Stimulated activated CD8-positive, alpha-beta memory T cell treated with anti-CD3 and anti-CD28 coated beads, Interleukin-4, amount 100 ng/mL, for 4 hours (primary cell): ENCODE measurements at regions not wholly inside any gene's neighbourhood (a gene's known extent, or its start where the extent isn't known, plus 50 kb on each side); places are given as distances from the start of the nearest gene placed in this dataset.

ENCODE experiments used
- DNase-seq, 2 donors: peaks; one replicate each; pipeline ENCODE4 v3.0.0-alpha.2; 2020; ENCODE audit warnings: low read depth in 2 of 2, low spot score in 1 of 2

DNA sequence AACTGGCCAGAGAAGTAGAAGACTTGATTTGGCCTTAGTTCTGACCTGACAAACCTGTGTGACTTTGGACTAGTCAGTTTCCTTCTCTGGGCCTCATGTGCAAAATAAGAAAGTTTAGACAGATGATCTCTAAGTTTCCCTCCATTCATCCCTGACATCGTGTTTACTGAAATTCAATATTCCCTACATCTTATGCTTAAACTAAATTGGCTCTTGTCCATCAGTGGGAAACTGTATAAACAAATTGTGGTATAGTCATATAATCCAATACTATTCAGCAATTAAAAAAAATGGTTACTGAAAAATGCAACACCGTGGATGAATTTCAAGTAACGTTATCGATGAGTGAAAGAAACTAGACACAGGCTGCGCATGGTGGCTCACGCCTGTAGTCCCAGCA is 64.4 kb upstream of the HRH1 start:
- no peak for DNase-seq

DNA sequence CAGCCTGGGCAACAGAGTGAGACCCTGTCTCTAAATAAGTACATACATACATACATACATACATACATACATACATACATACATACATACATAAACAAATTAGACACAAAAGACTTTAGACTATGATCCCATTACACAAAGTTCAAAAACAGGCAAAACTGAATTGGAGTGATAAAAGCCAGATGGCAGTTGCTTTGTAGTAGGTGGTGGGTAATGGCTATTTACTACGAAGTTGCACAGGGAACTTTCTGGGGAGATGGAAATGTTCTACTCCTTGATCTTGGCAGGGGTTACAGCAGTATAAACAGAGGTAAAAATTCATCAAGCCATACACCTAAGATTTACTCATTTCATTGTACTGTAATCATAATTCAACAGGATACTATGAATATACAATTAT is 63.7 kb upstream of the HRH1 start:
- DNase-seq, result no peak

DNA sequence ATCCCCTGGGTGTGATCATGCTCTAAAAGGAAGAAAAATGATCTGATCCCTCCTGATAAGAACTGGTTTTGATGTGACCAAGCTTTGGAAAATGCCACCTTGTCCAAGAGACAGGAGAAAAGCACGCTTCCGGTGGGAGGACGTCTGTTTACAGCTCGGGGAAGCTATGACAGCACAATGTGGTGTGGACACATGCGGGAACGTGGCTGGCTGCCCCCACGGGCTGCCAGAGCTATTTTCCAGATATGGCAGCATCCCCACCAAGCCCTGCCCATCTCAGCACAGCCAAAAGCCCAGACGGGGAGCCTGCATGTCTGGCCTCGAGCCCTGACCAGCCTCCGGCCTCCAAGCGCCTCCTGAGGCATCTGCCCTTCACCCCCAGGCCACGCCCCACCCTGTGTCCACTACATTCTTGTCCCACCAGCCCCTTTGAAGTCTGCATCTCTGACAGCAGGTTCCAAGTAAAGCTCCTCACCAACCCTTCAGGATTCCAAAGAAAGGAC is 63.2 kb upstream of the HRH1 start:
- DNase-seq, result no peak

DNA sequence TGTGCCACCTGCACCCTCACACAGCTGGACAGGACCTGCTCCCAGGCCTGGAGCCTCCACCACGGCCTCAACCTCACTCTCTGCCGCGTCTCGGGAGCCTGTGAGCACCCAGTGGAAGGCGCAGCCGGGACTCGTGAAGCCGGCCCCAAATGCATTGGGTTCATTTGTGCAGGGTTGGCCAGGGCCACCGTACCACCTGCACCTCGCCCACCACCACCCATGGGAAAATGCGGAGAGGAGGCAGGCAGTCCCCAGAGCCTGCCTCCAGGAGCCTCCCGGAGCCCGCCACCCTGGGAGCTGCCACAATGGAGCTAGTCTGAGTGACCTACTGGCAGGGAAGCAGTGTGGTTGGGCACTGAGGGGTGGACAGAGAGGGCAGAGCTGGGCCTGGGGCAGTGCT is 62.5 kb upstream of the HRH1 start:
- DNase-seq, result no peak

DNA sequence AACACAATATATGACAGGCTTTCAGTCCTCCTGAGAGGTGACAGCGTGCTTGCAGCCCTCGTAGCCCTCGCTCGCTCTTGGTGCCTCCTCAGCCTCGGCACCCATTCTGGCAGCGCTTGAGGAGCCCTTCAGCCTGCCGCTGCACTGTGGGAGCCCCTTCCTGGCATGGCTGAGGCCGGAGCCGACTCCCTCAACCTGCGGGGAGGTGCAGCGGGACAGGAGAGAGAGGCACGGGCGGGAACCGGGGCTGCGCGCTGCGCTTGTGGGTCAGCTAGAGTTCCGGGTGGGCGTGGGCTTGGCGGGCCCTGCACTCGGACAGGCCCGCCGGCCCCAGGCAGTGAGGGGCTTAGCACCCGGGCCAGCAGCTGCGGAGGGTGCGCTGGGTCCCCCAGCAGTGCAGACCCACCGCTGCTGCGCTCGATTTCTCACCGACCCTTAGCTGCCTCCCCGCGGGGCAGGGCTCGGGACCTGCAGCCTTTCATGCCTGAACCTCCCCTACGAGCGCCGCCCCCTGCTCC is 60.4 kb upstream of the HRH1 start:
- no peak for DNase-seq

DNA sequence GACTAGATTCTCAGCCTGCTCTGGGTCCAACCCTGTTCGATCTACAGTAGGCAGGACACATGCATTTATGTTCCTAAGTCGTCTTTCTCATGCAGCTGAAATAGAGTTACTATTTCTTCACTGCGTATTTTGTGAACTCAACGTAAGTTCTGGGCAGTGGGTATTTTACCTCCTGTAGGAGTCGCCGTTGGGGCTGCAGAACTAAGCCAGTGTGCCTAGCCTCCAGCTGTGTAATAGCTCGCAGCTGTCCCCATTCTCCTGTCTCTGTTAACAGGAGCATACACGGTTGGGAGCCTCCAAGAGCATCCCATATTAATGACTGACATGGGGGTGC is 58.4 kb upstream of the HRH1 start:
- no peak for DNase-seq

DNA sequence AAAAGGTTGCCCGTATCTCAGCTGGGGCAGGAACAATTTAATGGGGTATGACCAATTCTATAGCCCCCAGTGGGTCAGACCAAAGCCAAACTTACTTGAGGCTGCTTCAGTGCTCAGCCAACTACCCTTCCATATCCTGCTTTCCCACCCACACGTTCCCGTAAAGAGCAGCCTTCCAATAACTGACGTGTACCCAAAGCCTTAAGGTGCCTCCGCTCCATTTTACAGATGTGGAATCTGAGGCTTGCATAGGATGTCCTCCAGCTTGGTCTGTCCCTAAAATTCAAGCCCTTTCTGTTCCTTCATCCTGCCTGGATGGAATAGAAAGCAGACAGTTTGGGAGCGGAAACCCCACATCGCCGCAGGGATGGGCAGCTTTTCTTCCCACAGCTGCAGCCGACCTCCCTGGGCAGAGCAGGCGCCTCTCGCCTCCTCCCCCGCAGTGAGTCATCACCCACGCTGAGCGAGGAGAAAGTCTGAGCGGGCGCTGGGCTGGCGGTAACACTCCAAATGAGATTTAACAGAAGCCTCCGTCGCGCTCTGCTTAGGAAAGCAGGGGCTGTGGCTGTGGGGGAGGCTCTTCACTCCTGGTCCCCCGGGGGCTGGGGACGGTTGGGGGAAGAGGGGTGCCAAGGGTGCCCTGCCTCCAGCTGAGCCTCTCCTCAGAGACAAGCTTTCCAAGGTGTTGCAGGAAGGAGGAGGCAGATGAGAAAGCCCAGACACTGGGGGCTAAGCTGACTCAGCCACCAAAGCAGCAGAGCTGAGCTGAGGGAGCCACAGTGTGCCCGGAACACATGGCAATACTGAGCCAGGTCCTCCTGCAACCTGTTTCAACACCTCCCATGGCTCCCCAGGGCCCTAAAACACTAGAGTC is 57.8 kb upstream of the HRH1 start:
- peak; percentile 32 to 44 for DNase-seq

DNA sequence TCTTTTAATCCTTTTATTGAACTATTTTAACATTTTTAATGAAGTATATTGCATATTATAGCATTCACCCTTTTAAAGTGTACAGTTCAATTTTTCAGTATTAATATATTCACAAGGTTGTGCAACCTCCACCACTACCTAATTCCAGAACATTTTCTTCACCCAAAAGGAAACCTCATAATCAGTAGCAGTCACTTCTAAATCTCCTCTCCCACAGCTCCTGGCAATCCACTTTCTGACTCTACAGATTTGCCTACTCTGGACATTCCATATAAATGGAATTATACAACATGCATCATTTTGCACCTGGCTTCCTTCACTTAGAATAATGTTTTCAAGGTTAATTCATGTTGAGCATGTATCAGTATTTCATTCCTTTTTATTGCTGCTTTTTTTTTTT is 55.0 kb upstream of the HRH1 start:
- no peak for DNase-seq
